H1 (cell line): ENCODE measurements at regions not wholly inside any gene's neighbourhood (a gene's known extent, or its start where the extent isn't known, plus 50 kb on each side); places are given as distances from the start of the nearest gene placed in this dataset.
A peak's percentile ranks its signal among the peaks of the same experiment; 100 is the strongest.

Experiments used
- CTCF ChIA-PET: fragments of 300-600 bp; sonication (Branson Sonifier 250); formaldehyde crosslinking; loops from one replicate; lab custom pipeline; 2021; ENCODE audit not compliant: partially characterized antibody; lab: Charles Lee
- POLR2A ChIA-PET: fragments of 300-600 bp; sonication (Branson Sonifier 250); formaldehyde crosslinking; loops from one replicate; lab custom pipeline; 2021; ENCODE audit warnings: inconsistent platforms; ENCODE audit not compliant: partially characterized antibody; lab: Charles Lee
- DNase-seq, 2 experiments: peaks; one replicate each; pipeline versions ENCODE4 v3.0.0 to v3.0.0-alpha.2; 2010 to 2022; ENCODE audit warnings: low spot score in 2 of 2, low read depth in 1 of 2, mixed read lengths in 1 of 2
- FAIRE-seq: peaks from 2 replicates; lab custom pipeline; 2011; peaks lifted over from hg19 to GRCh38; lab: Jason Lieb, UNC
- H2AFZ ChIP-seq: 2 replicates; pipeline ENCODE4 v1.8.1; 2012; ENCODE audit warnings: low read length, inconsistent platforms
- H2AK5ac ChIP-seq: 2 replicates; pipeline ENCODE4 v1.6.1; 2013; ENCODE audit warnings: low read depth, low read length
- H2BK120ac ChIP-seq: replicated peaks from 2 replicates; pipeline ENCODE3; 2013; ENCODE audit warnings: low read depth, low read length, inconsistent platforms
- H2BK12ac ChIP-seq: 2 replicates; pipeline ENCODE4 v1.6.1; 2013; ENCODE audit warnings: low read depth, low read length
- H2BK15ac ChIP-seq: 2 replicates; pipeline ENCODE4 v1.6.1; 2013; ENCODE audit warnings: low read length
- H2BK20ac ChIP-seq: 2 replicates; pipeline ENCODE4 v1.6.1; 2013; ENCODE audit warnings: low read length
- H2BK5ac ChIP-seq: 2 replicates; pipeline ENCODE4 v1.6.1; 2013; ENCODE audit warnings: low read depth, low read length
- H3K14ac ChIP-seq: 2 replicates; pipeline ENCODE4 v1.6.1; 2013; ENCODE audit warnings: inconsistent platforms; ENCODE audit not compliant: insufficient read length
- H3K18ac ChIP-seq: 2 replicates; pipeline ENCODE4 v1.6.1; 2013; ENCODE audit warnings: low read length; ENCODE audit errors: extremely low read depth
- H3K23ac ChIP-seq: 2 replicates; pipeline ENCODE4 v1.6.1; 2013; ENCODE audit warnings: inconsistent platforms; ENCODE audit not compliant: insufficient read length
- H3K23me2 ChIP-seq: 2 replicates; pipeline ENCODE4 v1.6.1; 2013; ENCODE audit warnings: low read depth, low read length
- H3K27ac ChIP-seq: 2 replicates; pipeline ENCODE4 v1.6.1; 2011; ENCODE audit warnings: low read depth, low read length, inconsistent platforms
- H3K27me3 ChIP-seq, 4 experiments: replicated peaks in 1 of 4; 1 replicate in 1 of 4; 2 replicates in 3 of 4; pipeline versions ENCODE4 v1.6.1 to v1.8.1; 2011 to 2013; ENCODE audit warnings: low read length in 3 of 4, mild to moderate bottlenecking in 3 of 4, inconsistent platforms in 2 of 4, mixed read lengths in 2 of 4, moderate library complexity in 1 of 4; ENCODE audit not compliant: control insufficient read depth in 3 of 4, insufficient read depth in 3 of 4; ENCODE audit errors: extremely low read depth in 1 of 4
- H3K36me3 ChIP-seq, 4 experiments: 2 replicates each; pipeline versions ENCODE4 v1.6.1 to v1.8.1; 2011 to 2013; ENCODE audit warnings: mild to moderate bottlenecking in 4 of 4, low read length in 3 of 4, moderate library complexity in 2 of 4, control low read depth in 1 of 4, inconsistent platforms in 1 of 4; ENCODE audit not compliant: insufficient read depth in 4 of 4, control insufficient read depth in 2 of 4
- H3K4ac ChIP-seq: replicated peaks from 2 replicates; pipeline ENCODE3; 2013; ENCODE audit warnings: low read length, low read depth, mixed read lengths, inconsistent platforms; ENCODE audit not compliant: insufficient read length
- H3K4me1 ChIP-seq, 4 experiments: replicated peaks in 1 of 4; 1 replicate in 1 of 4; 2 replicates in 3 of 4; pipeline versions ENCODE4 v1.6.1 to v1.8.1; 2011 to 2013; ENCODE audit warnings: low read length in 3 of 4, inconsistent platforms in 2 of 4, mixed read lengths in 1 of 4; ENCODE audit not compliant: insufficient read depth in 4 of 4, control insufficient read depth in 3 of 4
- H3K4me2 ChIP-seq, 2 experiments: 2 replicates each; pipeline versions ENCODE4 v1.6.1 to v1.8.1; 2011 to 2013; ENCODE audit warnings: low read depth in 2 of 2, low read length in 2 of 2, control low read depth in 1 of 2, inconsistent platforms in 1 of 2, mild to moderate bottlenecking in 1 of 2; ENCODE audit not compliant: insufficient read depth in 1 of 2
- H3K4me3 ChIP-seq, 4 experiments: fragments of 200-600, 300-600 bp in 1 of 4; sonication (generic), shearing (Covaris generic), sonication (Bioruptor Twin) in 1 of 4; 2 replicates each; pipeline versions ENCODE4 v1.5.1 to v1.8.1; 2011 to 2016; ENCODE audit warnings: low read length in 4 of 4, low read depth in 3 of 4, control low read depth in 2 of 4, inconsistent platforms in 2 of 4, mild to moderate bottlenecking in 2 of 4, mixed read lengths in 1 of 4, moderate library complexity in 1 of 4; ENCODE audit not compliant: insufficient read depth in 2 of 4; ENCODE audit errors: extremely low read depth in 1 of 4
- H3K56ac ChIP-seq: replicated peaks from 2 replicates; pipeline ENCODE3; 2013; ENCODE audit warnings: low read depth, mild to moderate bottlenecking, mixed read lengths, low read length, inconsistent platforms; ENCODE audit not compliant: insufficient read length
- H3K79me1 ChIP-seq: 2 replicates; pipeline ENCODE4 v1.6.1; 2013; ENCODE audit warnings: low read depth, low read length, control low read depth
- H3K79me2 ChIP-seq, 2 experiments: 2 replicates each; pipeline versions ENCODE4 v1.6.1 to v1.8.1; 2012 to 2013; ENCODE audit warnings: low read length in 2 of 2, mild to moderate bottlenecking in 2 of 2, inconsistent platforms in 1 of 2; ENCODE audit not compliant: insufficient read depth in 2 of 2, control insufficient read depth in 1 of 2
- H3K9ac ChIP-seq, 4 experiments: replicated peaks in 1 of 4; 1 replicate in 1 of 4; 2 replicates in 3 of 4; pipeline versions ENCODE4 v1.6.1 to v1.8.1; 2011 to 2013; ENCODE audit warnings: low read depth in 3 of 4, low read length in 3 of 4, control low read depth in 2 of 4, mild to moderate bottlenecking in 2 of 4, moderate library complexity in 2 of 4, inconsistent platforms in 1 of 4; ENCODE audit errors: extremely low read depth in 1 of 4
- H3K9me3 ChIP-seq, 2 experiments: 2 replicates each; pipeline versions ENCODE4 v1.6.1 to v1.8.1; 2012 to 2013; ENCODE audit warnings: mild to moderate bottlenecking in 2 of 2, moderate library complexity in 2 of 2, control low read depth in 1 of 2, inconsistent platforms in 1 of 2, low read depth in 1 of 2, low read length in 1 of 2, mixed read lengths in 1 of 2; ENCODE audit not compliant: insufficient read depth in 2 of 2
- H4K20me1 ChIP-seq, 2 experiments: replicated peaks in 1 of 2; 2 replicates each; pipeline versions ENCODE3 to v1.8.1; 2011 to 2013; ENCODE audit warnings: inconsistent platforms in 2 of 2, low read length in 2 of 2, mild to moderate bottlenecking in 1 of 2; ENCODE audit not compliant: insufficient read depth in 2 of 2, control insufficient read depth in 1 of 2
- H4K5ac ChIP-seq: 2 replicates; pipeline ENCODE4 v1.6.1; 2013; ENCODE audit warnings: low read length, low read depth, mixed read lengths, inconsistent platforms; ENCODE audit not compliant: insufficient read length
- H4K8ac ChIP-seq: 2 replicates; pipeline ENCODE4 v1.8.0; 2013; ENCODE audit warnings: mild to moderate bottlenecking, moderate library complexity, low read length, inconsistent platforms; ENCODE audit not compliant: insufficient read depth; ENCODE audit errors: extremely low read depth
- H4K91ac ChIP-seq: replicated peaks from 2 replicates; pipeline ENCODE3; 2013; ENCODE audit warnings: low read length, mixed read lengths, inconsistent platforms; ENCODE audit not compliant: insufficient read length
- ASH2L ChIP-seq: fragments of 200-600, 300-600 bp; sonication (generic); IDR thresholded peaks from one replicate; pipeline ENCODE4 v1.7.1; 2017; ENCODE audit warnings: low read length
- CEBPB ChIP-seq: IDR thresholded peaks from 2 replicates; pipeline ENCODE4 v1.6.1; 2012; ENCODE audit warnings: low read depth, low read length
- FOSL1 ChIP-seq: IDR thresholded peaks from 2 replicates; pipeline ENCODE4 v1.6.1; 2011; ENCODE audit warnings: mild to moderate bottlenecking, low read depth, low read length, moderate library complexity; ENCODE audit not compliant: insufficient read depth
- HDAC2 ChIP-seq, 2 experiments: fragments of 300-600 bp in 1 of 2; sonication (generic) in 1 of 2; IDR thresholded peaks; 2 replicates each; pipeline ENCODE4 v1.6.1; 2011 to 2012; ENCODE audit warnings: low read depth in 2 of 2, low read length in 2 of 2, mild to moderate bottlenecking in 2 of 2, moderate library complexity in 2 of 2, borderline replicate concordance in 1 of 2, inconsistent platforms in 1 of 2
- JUND ChIP-seq: IDR thresholded peaks from 2 replicates; pipeline ENCODE4 v1.6.1; 2011; ENCODE audit warnings: mild to moderate bottlenecking, improper control_type of control experiment, low read length
- KDM4A ChIP-seq: IDR thresholded peaks from one replicate; pipeline ENCODE4 v1.7.1; 2012; ENCODE audit warnings: low read depth, mild to moderate bottlenecking, moderate library complexity, low read length, inconsistent platforms; ENCODE audit not compliant: severe bottlenecking
- POU5F1 ChIP-seq: IDR thresholded peaks from 2 replicates; pipeline ENCODE4 v1.6.1; 2011; ENCODE audit warnings: low read depth, mild to moderate bottlenecking, low read length, moderate library complexity
- RAD21 ChIP-seq, 2 experiments: IDR thresholded peaks in 1 of 2; conservative IDR thresholded peaks in 1 of 2; 2 replicates each; pipeline ENCODE4 v1.6.1; 2011; ENCODE audit warnings: low read depth in 2 of 2, low read length in 2 of 2, improper control_type of control experiment in 1 of 2, inconsistent platforms in 1 of 2, mild to moderate bottlenecking in 1 of 2, moderate library complexity in 1 of 2
- RNF2 ChIP-seq: fragments of 200-900, 300-1000 bp; sonication (generic); IDR thresholded peaks from 2 replicates; pipeline ENCODE4 v1.7.1; 2016; ENCODE audit warnings: borderline replicate concordance, low read depth, mild to moderate bottlenecking, antibody characterized with exemption, low read length; ENCODE audit not compliant: poor library complexity, severe bottlenecking; ENCODE audit errors: missing control alignments
- TBP ChIP-seq: IDR thresholded peaks from 2 replicates; pipeline ENCODE4 v1.6.1; 2011; ENCODE audit warnings: low read depth, low read length, improper control_type of control experiment
- TCF12 ChIP-seq: IDR thresholded peaks from 2 replicates; pipeline ENCODE4 v1.6.1; 2011; ENCODE audit warnings: low read depth, mild to moderate bottlenecking, low read length
- WGBS, 2 experiments: shearing (Covaris generic) in 1 of 2; methylation state at CpG; one replicate each; pipeline versions ENCODE4 v1.1.6 to v1.1.7; 2013 to 2015; ENCODE audit warnings: low lambda C conversion rate in 2 of 2, mixed read lengths in 2 of 2, inconsistent platforms in 1 of 2, low coverage in 1 of 2, missing lambda C conversion rate in 1 of 2; ENCODE audit not compliant: insufficient replicate concordance in 2 of 2, insufficient coverage in 1 of 2, insufficient read length in 1 of 2; ENCODE audit errors: extremely low coverage in 1 of 2, missing lambda C conversion rate in 1 of 2; 5-methylcytosine and 5-hydroxymethylcytosine counted together

DNA sequence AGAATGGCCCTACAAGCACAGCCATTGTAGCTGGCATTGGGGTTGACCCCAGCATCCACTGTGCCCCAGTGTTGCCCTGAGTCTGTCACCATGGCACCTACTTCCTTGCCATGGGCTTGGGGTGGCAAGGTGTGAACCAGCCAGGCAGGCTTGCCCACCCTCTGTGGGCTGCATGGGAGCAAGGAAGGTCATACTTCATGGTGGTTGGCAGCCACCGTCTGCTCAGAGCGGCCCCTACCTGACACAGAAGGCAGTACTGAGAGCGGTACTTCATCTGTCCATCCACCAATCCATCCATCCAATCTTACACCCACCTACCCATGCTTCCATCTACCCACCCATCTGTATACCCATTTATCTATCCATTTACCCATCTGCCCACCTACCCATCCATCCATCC lies 160.1 kb downstream of the KIF26A start:
- H3K27ac ChIP-seq, result no peak overlapping the region
- no peak overlapping the region for H3K9ac ChIP-seq
- no peak overlapping the region for H2AK5ac ChIP-seq
- 88% methylated on average over 3 of the region's 3 CpGs; no CpG with 5 or more reads in 1 of the 2 experiments for WGBS, 2 experiments
- H3K79me1 ChIP-seq, result no peaks in the 10 kb centered on the region
- peak overlapping the region; percentile 88; the same call in 1 of the 2 replicates for H2BK15ac ChIP-seq
- H2BK12ac ChIP-seq, result no peak overlapping the region
- no peak overlapping the region for H3K18ac ChIP-seq
- peaks cover 0 to 2% of the 10 kb centered on the region in 2 experiments for H4K20me1 ChIP-seq
- POLR2A ChIA-PET, result no interaction called here
- H3K4me2 ChIP-seq, result no peak overlapping the region
- H3K9me3 ChIP-seq, result no peaks in the 10 kb centered on the region
- no peaks in the 10 kb centered on the region for H3K27me3 ChIP-seq
- TF ChIP-seq ASH2L (no peak), POU5F1 (no peak), RNF2 (no peak), JUND (no peak), KDM4A (no peak), TBP (no peak), TCF12 (no peak), CEBPB (no peak), RAD21 (IDR thresholded peaks at IDR 0.05 in 1 of 2, conservative IDR thresholded peaks at IDR 0.05 in 1 of 2; ENCODE audit: low read depth in 2 of 2, low read length in 2 of 2) (no peak), HDAC2 (IDR thresholded peaks at IDR 0.05; ENCODE audit: borderline replicate concordance in 1 of 2, low read depth in 2 of 2, low read length in 2 of 2) (no peak), FOSL1 (no peak)
- H4K8ac ChIP-seq, result no peak overlapping the region
- DNase-seq (no peak), FAIRE-seq (no peak)
- peaks cover 9% of the 10 kb centered on the region; the same call in 1 of the 2 replicates for H3K23me2 ChIP-seq
- H3K56ac ChIP-seq, result peak overlapping the region; percentile 59
- no peaks in the 10 kb centered on the region for H3K36me3 ChIP-seq
- H3K14ac ChIP-seq, result no peak overlapping the region
- H3K4me3 ChIP-seq, result no peak overlapping the region
- peaks cover 0 to 6% (median 5%) of the 10 kb centered on the region in 4 experiments; a peak in 6 of 7 replicates for H3K4me1 ChIP-seq
- H2BK120ac ChIP-seq, result no peak overlapping the region
- no peak overlapping the region for H2BK20ac ChIP-seq
- CTCF ChIA-PET, result interaction anchor here (1.3 kb wide), 1 partner anchor 73 kb away, joined by 4 read pairs; no protein-coding TSS in a partner anchor
- H2AFZ ChIP-seq, result no peak overlapping the region
- H4K5ac ChIP-seq, result no peak overlapping the region
- no peaks in the 10 kb centered on the region for H3K79me2 ChIP-seq
- no peak overlapping the region for H4K91ac ChIP-seq
- no peak overlapping the region for H3K4ac ChIP-seq
- no peak overlapping the region for H3K23ac ChIP-seq
- H2BK5ac ChIP-seq, result no peak overlapping the region
